PC-9 (cell line): ENCODE measurements at regions not wholly inside any gene's neighbourhood (a gene's known extent, or its start where the extent isn't known, plus 50 kb on each side); places are given as distances from the start of the nearest gene placed in this dataset.

Experiments used
- BruUV-seq: library from RNA; stranded (reverse); fragments of 400-500 nt; replicated peaks from 2 replicates; lab custom pipeline; 2021; lab: Mats Ljungman, UMichigan
- CTCF ChIA-PET: fragments of 300-600 bp; sonication (Branson Sonifier 250); formaldehyde crosslinking; loops from one replicate; lab custom pipeline; 2022; ENCODE audit warnings: antibody characterized with exemption; lab: Charles Lee
- POLR2A ChIA-PET: fragments of 300-600 bp; sonication (Branson Sonifier 250); formaldehyde crosslinking; loops from one replicate; lab custom pipeline; 2022; ENCODE audit warnings: antibody characterized with exemption; ENCODE audit not compliant: unreplicated experiment; lab: Charles Lee
- DNase-seq, 2 experiments: peaks; one replicate each; pipeline versions ENCODE4 v3.0.0 to v3.0.0-alpha.2; 2015 to 2022; ENCODE audit warnings: mixed read lengths in 1 of 2
- H2AFZ ChIP-seq: fragments of 200-600 bp; sonication (generic); 2 replicates; pipeline ENCODE4 v1.8.1; 2017; ENCODE audit warnings: antibody characterized with exemption
- H3F3A ChIP-seq: fragments of 200-600 bp; sonication (generic); 2 replicates; pipeline ENCODE4 v1.8.1; 2017; ENCODE audit warnings: antibody characterized with exemption, mild to moderate bottlenecking, low read depth; ENCODE audit not compliant: insufficient read depth
- H3K27ac ChIP-seq: fragments of 200-600 bp; sonication (generic); 2 replicates; pipeline ENCODE4 v1.6.1; 2016; ENCODE audit warnings: mixed run types
- H3K27me3 ChIP-seq: fragments of 200-600 bp; sonication (generic); 2 replicates; pipeline ENCODE4 v1.6.1; 2016; ENCODE audit warnings: low read depth, mixed run types; ENCODE audit not compliant: insufficient read depth
- H3K36me3 ChIP-seq: fragments of 200-600 bp; sonication (generic); 2 replicates; pipeline ENCODE4 v1.6.1; 2016; ENCODE audit warnings: low read depth, mixed run types
- H3K4me1 ChIP-seq: fragments of 200-600 bp; sonication (generic); replicated peaks from 2 replicates; pipeline ENCODE4 v1.6.1; 2016; ENCODE audit warnings: mixed run types; ENCODE audit not compliant: insufficient read depth
- H3K4me2 ChIP-seq: fragments of 200-600 bp; sonication (generic); 2 replicates; pipeline ENCODE4 v1.6.1; 2017; ENCODE audit warnings: mixed run types
- H3K4me3 ChIP-seq: fragments of 200-600 bp; sonication (generic); 2 replicates; pipeline ENCODE4 v1.6.1; 2016; ENCODE audit warnings: mixed run types
- H3K79me2 ChIP-seq: fragments of 200-600 bp; sonication (generic); 2 replicates; pipeline ENCODE4 v1.6.1; 2017; ENCODE audit warnings: low read depth, mixed run types
- H3K9me2 ChIP-seq: fragments of 200-600 bp; sonication (generic); 2 replicates; pipeline ENCODE4 v1.8.1; 2017; ENCODE audit warnings: mild to moderate bottlenecking; ENCODE audit not compliant: insufficient read depth
- H3K9me3 ChIP-seq: fragments of 200-600 bp; sonication (generic); 2 replicates; pipeline ENCODE4 v1.8.1; 2016; ENCODE audit warnings: low read depth; ENCODE audit not compliant: insufficient read depth
- H4K20me1 ChIP-seq: fragments of 200-600 bp; sonication (generic); 2 replicates; pipeline ENCODE4 v1.8.1; 2017; ENCODE audit not compliant: insufficient read depth
- EZH2 ChIP-seq: fragments of 200-600 bp; sonication (generic); IDR thresholded peaks from 2 replicates; pipeline ENCODE4 v1.8.0; 2017; ENCODE audit warnings: antibody characterized with exemption, low read depth
- intact Hi-C: fragments of 100-400 bp; cut with micrococcal nuclease; formaldehyde crosslinking; loops from one replicate; pipeline ENCODE4 v1.10.0; 2022; ENCODE audit not compliant: unreplicated experiment
- TF ChIP-seq, protein P1 (sequence below): fragments of 200-600 bp; sonication (generic); conservative IDR thresholded peaks from 2 replicates; pipeline ENCODE4 v1.6.1; 2017; ENCODE audit warnings: mixed run types, antibody characterized with exemption, mild to moderate bottlenecking, moderate library complexity

DNA sequence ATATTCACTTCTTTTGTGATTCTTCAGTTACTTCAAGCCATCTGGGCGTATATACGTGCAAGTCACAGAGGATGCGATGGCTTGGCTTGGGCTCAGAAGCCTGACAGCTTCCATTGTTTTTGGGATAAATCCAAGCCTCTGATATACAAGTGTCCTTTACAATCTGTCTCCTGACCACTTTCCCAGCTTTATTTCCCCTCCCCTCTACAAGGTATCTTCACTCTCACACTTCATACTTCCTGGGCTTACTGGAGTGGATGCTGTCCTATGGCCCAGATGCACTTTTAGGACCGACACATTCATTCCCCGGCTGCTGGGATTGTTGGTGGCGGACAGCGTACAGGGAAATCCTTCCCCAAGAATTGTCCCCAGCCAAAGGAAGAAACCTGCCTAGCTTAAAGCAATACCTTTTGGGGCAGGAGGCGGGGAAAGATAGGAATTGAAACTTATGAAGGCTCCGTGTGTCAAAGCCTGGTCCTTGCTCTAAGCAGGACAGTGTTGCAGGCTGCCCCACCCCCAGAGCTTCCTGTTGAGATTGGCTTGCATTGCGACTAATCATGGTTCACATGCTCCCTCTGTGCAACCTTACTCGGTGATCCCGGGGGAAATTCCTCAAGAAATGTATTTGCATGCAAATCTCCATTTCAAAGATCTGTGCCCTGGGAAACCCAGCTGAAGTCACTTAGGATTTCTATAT, 802.9 kb upstream of the ID2 start:
- CTCF ChIA-PET, result interaction anchor here (0.5 kb wide), 1 partner anchor 197 kb away, joined by 7 read pairs; no protein-coding TSS in a partner anchor
- Histone ChIP-seq H3K79me2 (no peaks in the 10 kb centered on the region), H3K27me3 (peaks cover 25% of the 10 kb centered on the region; the same call in 1 of the 2 replicates), H3K27ac (no peak overlapping the region), H3K4me1 (no peaks in the 10 kb centered on the region), H3K4me3 (no peak overlapping the region), H3K4me2 (no peak overlapping the region), H4K20me1 (no peaks in the 10 kb centered on the region), H3F3A (no peaks in the 10 kb centered on the region), H3K9me3 (no peaks in the 10 kb centered on the region), H3K9me2 (no peaks in the 10 kb centered on the region), H2AFZ (no peak overlapping the region), H3K36me3 (no peaks in the 10 kb centered on the region)
- DNase-seq, result no peak
- TF ChIP-seq EZH2, result no peak
- TF ChIP-seq, protein P1, sequence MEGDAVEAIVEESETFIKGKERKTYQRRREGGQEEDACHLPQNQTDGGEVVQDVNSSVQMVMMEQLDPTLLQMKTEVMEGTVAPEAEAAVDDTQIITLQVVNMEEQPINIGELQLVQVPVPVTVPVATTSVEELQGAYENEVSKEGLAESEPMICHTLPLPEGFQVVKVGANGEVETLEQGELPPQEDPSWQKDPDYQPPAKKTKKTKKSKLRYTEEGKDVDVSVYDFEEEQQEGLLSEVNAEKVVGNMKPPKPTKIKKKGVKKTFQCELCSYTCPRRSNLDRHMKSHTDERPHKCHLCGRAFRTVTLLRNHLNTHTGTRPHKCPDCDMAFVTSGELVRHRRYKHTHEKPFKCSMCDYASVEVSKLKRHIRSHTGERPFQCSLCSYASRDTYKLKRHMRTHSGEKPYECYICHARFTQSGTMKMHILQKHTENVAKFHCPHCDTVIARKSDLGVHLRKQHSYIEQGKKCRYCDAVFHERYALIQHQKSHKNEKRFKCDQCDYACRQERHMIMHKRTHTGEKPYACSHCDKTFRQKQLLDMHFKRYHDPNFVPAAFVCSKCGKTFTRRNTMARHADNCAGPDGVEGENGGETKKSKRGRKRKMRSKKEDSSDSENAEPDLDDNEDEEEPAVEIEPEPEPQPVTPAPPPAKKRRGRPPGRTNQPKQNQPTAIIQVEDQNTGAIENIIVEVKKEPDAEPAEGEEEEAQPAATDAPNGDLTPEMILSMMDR, result no peak
- POLR2A ChIA-PET, result no interaction called here
- intact Hi-C loops, result no loop called here
- no TSS peak for BruUV-seq

DNA sequence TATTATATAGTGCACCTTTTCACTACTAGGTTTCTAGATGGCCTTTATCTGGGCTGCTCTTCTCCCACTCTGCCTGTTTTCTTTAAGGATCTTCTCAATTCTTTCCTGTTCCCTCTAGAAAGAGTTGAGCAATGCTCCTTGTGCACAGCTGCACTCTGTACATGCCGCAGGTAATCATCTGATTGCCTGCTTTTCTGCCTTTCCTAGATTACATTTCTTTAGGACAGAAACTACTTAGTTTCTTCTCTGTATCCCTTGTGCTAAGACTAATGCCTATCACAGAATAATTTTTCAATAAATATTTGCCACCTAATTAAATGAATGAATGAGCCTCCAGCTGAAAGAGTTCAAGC, 802.4 kb upstream of the ID2 start:
- POLR2A ChIA-PET, result no interaction called here
- no peak for TF ChIP-seq EZH2
- TF ChIP-seq, protein P1, result no peak

DNA sequence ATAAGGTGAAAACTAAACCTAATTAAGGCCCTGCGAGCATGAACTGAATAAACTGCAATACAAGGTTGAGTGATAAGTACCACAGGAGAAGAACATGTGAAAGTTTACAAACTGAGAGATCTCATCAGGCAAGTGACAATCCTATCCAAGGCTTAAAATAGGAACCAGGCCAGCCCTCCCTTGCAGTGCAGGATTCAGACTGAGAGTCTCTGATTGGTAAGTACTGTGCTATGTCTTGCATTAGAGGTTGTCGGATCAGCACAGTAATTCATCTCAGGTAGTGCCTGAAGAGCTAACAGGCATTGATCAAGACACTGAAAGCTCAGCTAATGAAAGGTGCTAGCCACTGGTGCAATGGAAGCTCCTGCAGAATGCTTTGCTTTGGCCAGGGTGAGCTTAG, 801.7 kb upstream of the ID2 start:
- ChIA-PET CTCF (no interaction called here), POLR2A (no interaction called here)
- H3K4me1 ChIP-seq, result no peaks in the 10 kb centered on the region
- H3K36me3 ChIP-seq, result no peaks in the 10 kb centered on the region
- no peaks in the 10 kb centered on the region for H4K20me1 ChIP-seq
- no peak overlapping the region for H3K4me3 ChIP-seq
- H3K4me2 ChIP-seq, result no peak overlapping the region
- H3K27me3 ChIP-seq, result peaks cover 20% of the 10 kb centered on the region; the same call in 1 of the 2 replicates
- no peak overlapping the region for H2AFZ ChIP-seq
- no TSS peak for BruUV-seq
- H3K9me2 ChIP-seq, result no peaks in the 10 kb centered on the region
- no peak overlapping the region for H3K27ac ChIP-seq
- no peaks in the 10 kb centered on the region for H3F3A ChIP-seq
- intact Hi-C loops, result no loop called here
- TF ChIP-seq EZH2, result no peak
- TF ChIP-seq, protein P1, result no peak
- no peaks in the 10 kb centered on the region for H3K79me2 ChIP-seq
- H3K9me3 ChIP-seq, result no peaks in the 10 kb centered on the region
- no peak for DNase-seq

More for the DNA sequence above, 802.4 kb upstream of the ID2 start:
- no peaks in the 10 kb centered on the region for H3K36me3 ChIP-seq
- DNase-seq, result no peak
- CTCF ChIA-PET, result interaction anchor here (0.5 kb wide), 1 partner anchor 197 kb away, joined by 7 read pairs; no protein-coding TSS in a partner anchor
- no peak overlapping the region for H3K27ac ChIP-seq
- no peaks in the 10 kb centered on the region for H3K9me3 ChIP-seq
- no peaks in the 10 kb centered on the region for H3K9me2 ChIP-seq
- intact Hi-C loops, result no loop called here
- H2AFZ ChIP-seq, result no peak overlapping the region
- H3K4me3 ChIP-seq, result no peak overlapping the region
- no peak overlapping the region for H3K4me2 ChIP-seq
- no peaks in the 10 kb centered on the region for H4K20me1 ChIP-seq
- BruUV-seq, result no TSS peak
- no peaks in the 10 kb centered on the region for H3F3A ChIP-seq
- H3K27me3 ChIP-seq, result peaks cover 25% of the 10 kb centered on the region; the same call in 1 of the 2 replicates
- H3K4me1 ChIP-seq, result no peaks in the 10 kb centered on the region
- no peaks in the 10 kb centered on the region for H3K79me2 ChIP-seq
